HCT116 (cell line): ENCODE measurements at regions not wholly inside any gene's neighbourhood (a gene's known extent, or its start where the extent isn't known, plus 50 kb on each side); places are given as distances from the start of the nearest gene placed in this dataset.
A peak's percentile ranks its signal among the peaks of the same experiment; 100 is the strongest.

Source experiments
- ATAC-seq: fragments of 200-7000 bp; cut with Tn5 transposase; 2 replicates; pipeline ENCODE4 v1.9.1; 2020; ENCODE audit warnings: mild to moderate bottlenecking, moderate library complexity
- BruUV-seq: library from RNA; stranded (reverse); fragments of 400-500 nt; replicated peaks from 2 replicates; lab custom pipeline; 2021; lab: Mats Ljungman, UMichigan
- CTCF ChIA-PET: fragments of 300-600 bp; sonication (Branson Sonifier 250); formaldehyde crosslinking; loops from one replicate; lab custom pipeline; 2021; ENCODE audit warnings: antibody characterized with exemption; lab: Charles Lee
- POLR2A ChIA-PET: fragments of 300-600, 350-600 bp; sonication (Branson Sonifier 250); formaldehyde crosslinking; loops from one replicate; lab custom pipeline; 2021; ENCODE audit warnings: antibody characterized with exemption; lab: Charles Lee
- RAD21 ChIA-PET, 2 experiments: fragments of 300-600 bp; sonication (Branson Sonifier 250); formaldehyde crosslinking; loops; one replicate each; lab custom pipeline; 2023; ENCODE audit warnings: low total read pairs in 2 of 2; ENCODE audit not compliant: uncharacterized antibody in 2 of 2, unreplicated experiment in 2 of 2, low non-redundant PET in 1 of 2; lab: Charles Lee
- DNase-seq: peaks from one replicate; pipeline ENCODE4 v3.0.0-alpha.2; 2010; ENCODE audit warnings: low read depth, low spot score
- H2AFZ ChIP-seq: fragments of 200-600 bp; shearing (Covaris generic), sonication (generic); 2 replicates; pipeline ENCODE4 v1.6.1; 2017; ENCODE audit warnings: low read depth, mixed run types, mixed read lengths, antibody characterized with exemption, low read length; ENCODE audit not compliant: poor library complexity, severe bottlenecking
- H3K27ac ChIP-seq: 2 replicates; pipeline ENCODE4 v1.5.1; 2012; ENCODE audit warnings: low read depth, low read length
- H3K27me3 ChIP-seq: fragments of 200-600 bp; sonication (generic); 2 replicates; pipeline ENCODE4 v1.6.1; 2016; ENCODE audit warnings: mixed run types, low read length, mixed read lengths; ENCODE audit not compliant: insufficient read depth
- H3K36me3 ChIP-seq, 2 experiments: fragments of 200-500 bp in 1 of 2; fragments of 200-600 bp in 1 of 2; sonication (Bioruptor generic) in 1 of 2; sonication (generic) in 1 of 2; 2 replicates each; pipeline versions ENCODE4 v1.5.1 to v1.6.1; 2014 to 2016; ENCODE audit warnings: low read length in 2 of 2, inconsistent platforms in 1 of 2, mixed read lengths in 1 of 2, mixed run types in 1 of 2; ENCODE audit not compliant: insufficient read depth in 2 of 2, control insufficient read depth in 1 of 2
- H3K4me1 ChIP-seq, 2 experiments: fragments of 200-600 bp in 1 of 2; sonication (generic) in 1 of 2; 2 replicates each; pipeline versions ENCODE4 v1.5.1 to v1.6.1; 2012 to 2017; ENCODE audit warnings: low read length in 2 of 2, inconsistent platforms in 1 of 2, mild to moderate bottlenecking in 1 of 2, mixed read lengths in 1 of 2, mixed run types in 1 of 2, moderate library complexity in 1 of 2; ENCODE audit not compliant: insufficient read depth in 2 of 2, control insufficient read depth in 1 of 2
- H3K4me2 ChIP-seq: fragments of 200-600 bp; sonication (generic); 2 replicates; pipeline ENCODE4 v1.6.1; 2017; ENCODE audit warnings: mixed run types, low read length, mixed read lengths
- H3K4me3 ChIP-seq, 2 experiments: fragments of 200-600 bp in 1 of 2; sonication (generic) in 1 of 2; replicated peaks in 1 of 2; 2 replicates each; pipeline ENCODE4 v1.5.1; 2011 to 2016; ENCODE audit warnings: low read length in 2 of 2, control low read depth in 1 of 2, low read depth in 1 of 2, mild to moderate bottlenecking in 1 of 2, mixed read lengths in 1 of 2, mixed run types in 1 of 2
- H3K79me2 ChIP-seq: fragments of 200-600 bp; sonication (generic); 2 replicates; pipeline ENCODE4 v1.6.1; 2017; ENCODE audit warnings: mild to moderate bottlenecking, mixed run types, low read length, moderate library complexity, mixed read lengths; ENCODE audit not compliant: insufficient read depth
- H3K9ac ChIP-seq: fragments of 200-600 bp; sonication (generic); 2 replicates; pipeline ENCODE4 v1.6.1; 2016; ENCODE audit warnings: low read length, mixed read lengths
- H3K9me2 ChIP-seq: fragments of 200-600 bp; sonication (generic), shearing (Covaris generic); 2 replicates; pipeline ENCODE4 v1.6.1; 2017; ENCODE audit warnings: mixed run types, mild to moderate bottlenecking, moderate library complexity; ENCODE audit not compliant: insufficient read depth
- H3K9me3 ChIP-seq, 2 experiments: fragments of 200-500 bp in 1 of 2; fragments of 200-600 bp in 1 of 2; sonication (Bioruptor generic) in 1 of 2; sonication (generic) in 1 of 2; 2 replicates each; pipeline ENCODE4 v1.6.1; 2014 to 2017; ENCODE audit warnings: low read length in 2 of 2, mixed read lengths in 2 of 2, inconsistent platforms in 1 of 2, low read depth in 1 of 2, mild to moderate bottlenecking in 1 of 2, mixed run types in 1 of 2, moderate library complexity in 1 of 2; ENCODE audit not compliant: control insufficient read depth in 1 of 2, insufficient read depth in 1 of 2
- H4K20me1 ChIP-seq: fragments of 200-600 bp; sonication (generic), shearing (Covaris generic); 2 replicates; pipeline ENCODE4 v1.6.1; 2017; ENCODE audit warnings: mixed run types, mild to moderate bottlenecking, moderate library complexity; ENCODE audit not compliant: insufficient read depth
- ATF3 ChIP-seq: IDR thresholded peaks from 2 replicates; pipeline ENCODE4 v1.6.1; 2012
- CBX3 ChIP-seq: IDR thresholded peaks from 2 replicates; pipeline ENCODE4 v1.6.1; 2012; ENCODE audit warnings: low read depth
- ELF1 ChIP-seq: IDR thresholded peaks from 2 replicates; pipeline ENCODE4 v1.6.1; 2012; ENCODE audit warnings: low read depth, borderline replicate concordance
- EZH2phosphoT487 ChIP-seq: fragments of 200-600 bp; IDR thresholded peaks from 2 replicates; pipeline ENCODE4 v1.6.1; 2018; ENCODE audit warnings: antibody characterized with exemption, borderline replicate concordance
- FOSL1 ChIP-seq: IDR thresholded peaks from 2 replicates; pipeline ENCODE4 v1.6.1; 2012; ENCODE audit warnings: low read depth
- JUND ChIP-seq: IDR thresholded peaks from 2 replicates; pipeline ENCODE4 v1.6.1; 2012
- POLR2A ChIP-seq: IDR thresholded peaks from 2 replicates; pipeline ENCODE4 v1.7.0; 2011; ENCODE audit warnings: borderline replicate concordance; ENCODE audit not compliant: insufficient read depth, insufficient read length; ENCODE audit errors: extremely low read depth
- SIN3A ChIP-seq: IDR thresholded peaks from 2 replicates; pipeline ENCODE4 v1.6.1; 2012; ENCODE audit warnings: low read depth
- SP1 ChIP-seq: IDR thresholded peaks from 2 replicates; pipeline ENCODE4 v1.6.1; 2012; ENCODE audit warnings: low read depth
- TCF7L2 ChIP-seq: IDR thresholded peaks from 2 replicates; pipeline ENCODE4 v1.7.0; 2011; ENCODE audit warnings: borderline replicate concordance, inconsistent platforms; ENCODE audit not compliant: insufficient read depth, insufficient read length; ENCODE audit errors: extremely low read depth
- ZBTB33 ChIP-seq: IDR thresholded peaks from 2 replicates; pipeline ENCODE4 v1.6.1; 2011; ENCODE audit warnings: mild to moderate bottlenecking, low read length, moderate library complexity; ENCODE audit not compliant: insufficient replicate concordance; ENCODE audit errors: extremely low read depth
- ZNF274 ChIP-seq: fragments of 200-500 bp; sonication (Bioruptor generic); IDR thresholded peaks from 2 replicates; pipeline ENCODE4 v1.6.1; 2014; ENCODE audit warnings: mild to moderate bottlenecking, low read depth, low read length, inconsistent platforms
- intact Hi-C: fragments of 100-400 bp; cut with micrococcal nuclease; formaldehyde crosslinking; loops from 2 replicates; pipeline ENCODE4 v1.10.0; 2022

GRCh38 chr6:47419621-47420020 lies 58.0 kb upstream of the CD2AP start:
- Histone ChIP-seq H3K9ac (no peak overlapping the region), H3K9me3 (no peaks in the 10 kb centered on the region), H2AFZ (peak overlapping the region; percentile 89), H3K4me3 (no peak overlapping the region), H3K79me2 (no peaks in the 10 kb centered on the region), H3K27me3 (no peaks in the 10 kb centered on the region), H3K4me1 (peaks cover 17 to 28% of the 10 kb centered on the region in 2 experiments), H3K36me3 (no peaks in the 10 kb centered on the region), H4K20me1 (no peaks in the 10 kb centered on the region), H3K4me2 (peak overlapping the region; percentile 33), H3K27ac (no peak overlapping the region), H3K9me2 (no peaks in the 10 kb centered on the region)
- ChIA-PET POLR2A (no interaction called here), CTCF (no interaction called here), RAD21 (no interaction called here)
- no TSS peak for BruUV-seq
- intact Hi-C loops: no loop called here
- no peak for DNase-seq
- no peak for ATAC-seq
- TF ChIP-seq SIN3A (no peak), POLR2A (no peak), CBX3 (0 out of 2 replicates have a peak, but pooled peaks have one; percentile 11), ELF1 (no peak), ZNF274 (no peak), ZBTB33 (no peak), ATF3 (no peak), TCF7L2 (no peak), JUND (0 out of 2 replicates have a peak, but pooled peaks have one; percentile 11), SP1 (peak; percentile 35; the same call in 1 of the 2 replicates), FOSL1 (0 out of 2 replicates have a peak, but pooled peaks have one; percentile 35), EZH2phosphoT487 (no peak)
